Kidney (tissue), 13 donors: ENCODE measurements at regions not wholly inside any gene's neighbourhood (a gene's known extent, or its start where the extent isn't known, plus 50 kb on each side); places are given as distances from the start of the nearest gene placed in this dataset.
A peak's percentile ranks its signal among the peaks of the same experiment; 100 is the strongest.

Experiments used
- DNase-seq, 5 donors: peaks; one replicate each; pipeline ENCODE4 v3.0.0-alpha.2; 2013 to 2020
- FAIRE-seq: peaks from 2 replicates; lab custom pipeline; 2012; peaks lifted over from hg19 to GRCh38; lab: Jason Lieb, UNC
- H3K27ac ChIP-seq, 2 donors: one replicate each; pipeline ENCODE4 v1.7.0; 2013; ENCODE audit warnings: low read depth in 2 of 2, low read length in 2 of 2, inconsistent platforms in 1 of 2
- H3K27me3 ChIP-seq: one replicate; pipeline ENCODE4 v1.7.1; 2013; ENCODE audit warnings: low read length, inconsistent platforms; ENCODE audit not compliant: control insufficient read depth, insufficient read depth
- H3K36me3 ChIP-seq, 3 donors: one replicate each; pipeline versions ENCODE4 v1.7.0 to v1.7.1; 2013; ENCODE audit warnings: low read length in 3 of 3, control low read depth in 1 of 3, inconsistent platforms in 1 of 3; ENCODE audit not compliant: insufficient read depth in 3 of 3, control insufficient read depth in 2 of 3
- H3K4me1 ChIP-seq, 3 donors: one replicate each; pipeline versions ENCODE4 v1.7.0 to v1.7.1; 2013; ENCODE audit warnings: low read length in 3 of 3, inconsistent platforms in 1 of 3, low read depth in 1 of 3; ENCODE audit not compliant: control insufficient read depth in 2 of 3, insufficient read depth in 2 of 3
- H3K4me3 ChIP-seq, 3 donors: one replicate each; pipeline versions ENCODE4 v1.7.0 to v1.8.1; 2013; ENCODE audit warnings: low read length in 3 of 3, control low read depth in 1 of 3, inconsistent platforms in 1 of 3
- H3K9ac ChIP-seq, 3 donors: one replicate each; pipeline versions ENCODE4 v1.7.0 to v1.7.1; 2013; ENCODE audit warnings: low read length in 3 of 3, control low read depth in 1 of 3, inconsistent platforms in 1 of 3
- H3K9me3 ChIP-seq, 3 donors: one replicate each; pipeline versions ENCODE4 v1.7.0 to v1.7.1; 2013; ENCODE audit warnings: low read length in 3 of 3, control low read depth in 1 of 3, inconsistent platforms in 1 of 3; ENCODE audit not compliant: control insufficient read depth in 2 of 3, insufficient read depth in 1 of 3
- intact Hi-C: fragments of 100-400 bp; cut with DNase I; formaldehyde crosslinking; loops from one replicate; pipeline ENCODE4 v1.11.1; 2022
- TF ChIP-seq, protein P1 (sequence below): IDR thresholded peaks from 3 replicates; pipeline ENCODE4 v1.5.1; 2012; ENCODE audit warnings: mild to moderate bottlenecking, moderate library complexity, borderline replicate concordance; ENCODE audit not compliant: insufficient read depth; ENCODE audit errors: extremely low read depth
- donor health status: control.
- donor health status: control.
- donor health status: control.
- donor health status: control.
- donor health status: control.
- donor health status: DM: yes; HTN: yes; CAD: no.
- donor health status: Normal renal cell carcinoma (clear cell type).

DNA sequence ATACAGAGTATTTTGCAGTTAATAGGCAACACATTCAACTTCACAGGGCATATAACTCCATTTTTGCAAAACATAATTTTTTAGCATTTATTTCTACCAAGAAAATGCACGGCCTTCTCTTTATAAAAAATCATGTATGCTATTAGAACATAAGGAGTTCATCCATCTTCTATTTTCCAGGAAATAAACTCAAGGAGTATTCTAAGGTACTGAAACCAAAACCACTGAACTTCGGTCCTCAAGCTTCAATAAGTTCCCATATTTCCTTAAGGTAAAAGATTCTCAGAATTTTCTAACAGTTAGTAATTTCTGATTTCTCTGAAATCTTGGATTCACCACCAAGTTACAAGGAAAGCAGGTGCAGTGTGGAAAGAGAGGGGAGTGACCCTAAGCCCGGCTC lies 113.3 kb upstream of the DIO2 start:
- no peak for FAIRE-seq
- no peak for DNase-seq
- H3K27ac ChIP-seq = no peak overlapping the region
- no peaks in the 10 kb centered on the region for H3K36me3 ChIP-seq
- H3K9me3 ChIP-seq = no peaks in the 10 kb centered on the region
- no peaks in the 10 kb centered on the region for H3K4me1 ChIP-seq
- no peak overlapping the region for H3K4me3 ChIP-seq
- TF ChIP-seq, protein P1, sequence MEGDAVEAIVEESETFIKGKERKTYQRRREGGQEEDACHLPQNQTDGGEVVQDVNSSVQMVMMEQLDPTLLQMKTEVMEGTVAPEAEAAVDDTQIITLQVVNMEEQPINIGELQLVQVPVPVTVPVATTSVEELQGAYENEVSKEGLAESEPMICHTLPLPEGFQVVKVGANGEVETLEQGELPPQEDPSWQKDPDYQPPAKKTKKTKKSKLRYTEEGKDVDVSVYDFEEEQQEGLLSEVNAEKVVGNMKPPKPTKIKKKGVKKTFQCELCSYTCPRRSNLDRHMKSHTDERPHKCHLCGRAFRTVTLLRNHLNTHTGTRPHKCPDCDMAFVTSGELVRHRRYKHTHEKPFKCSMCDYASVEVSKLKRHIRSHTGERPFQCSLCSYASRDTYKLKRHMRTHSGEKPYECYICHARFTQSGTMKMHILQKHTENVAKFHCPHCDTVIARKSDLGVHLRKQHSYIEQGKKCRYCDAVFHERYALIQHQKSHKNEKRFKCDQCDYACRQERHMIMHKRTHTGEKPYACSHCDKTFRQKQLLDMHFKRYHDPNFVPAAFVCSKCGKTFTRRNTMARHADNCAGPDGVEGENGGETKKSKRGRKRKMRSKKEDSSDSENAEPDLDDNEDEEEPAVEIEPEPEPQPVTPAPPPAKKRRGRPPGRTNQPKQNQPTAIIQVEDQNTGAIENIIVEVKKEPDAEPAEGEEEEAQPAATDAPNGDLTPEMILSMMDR = no peak
- no peaks in the 10 kb centered on the region for H3K27me3 ChIP-seq
- no peak overlapping the region for H3K9ac ChIP-seq
- intact Hi-C loops = no loop called here

DNA sequence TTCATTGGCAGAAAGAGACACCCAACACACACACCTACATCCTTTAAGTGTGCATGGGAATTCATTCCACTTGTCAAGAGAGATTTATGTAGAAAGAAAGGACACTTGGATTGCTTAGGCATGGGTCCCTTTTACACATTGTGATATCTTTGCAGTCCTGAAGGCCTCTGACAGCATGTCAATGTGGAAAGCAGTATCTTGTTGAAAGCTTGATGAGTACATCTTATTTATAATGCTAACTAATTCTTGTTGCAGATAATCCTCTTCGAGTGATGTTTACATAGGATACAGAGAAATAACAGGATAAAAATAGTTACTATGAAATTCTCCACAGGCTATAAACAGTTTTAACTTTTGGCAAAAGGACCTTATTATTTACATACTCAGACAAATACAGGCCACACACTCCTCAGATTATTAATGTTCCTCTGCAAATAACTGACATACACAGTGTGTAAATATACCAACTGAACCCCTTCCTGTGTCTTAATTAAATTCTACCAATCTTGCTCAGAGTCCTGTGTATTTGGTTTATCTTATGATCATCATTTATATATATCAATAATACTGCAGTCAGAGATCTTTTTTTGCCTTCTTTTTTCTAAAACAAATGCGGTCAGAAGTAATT lies 111.8 kb upstream of the DIO2 start:
- H3K27me3 ChIP-seq = no peaks in the 10 kb centered on the region
- FAIRE-seq = no peak
- H3K9ac ChIP-seq = no peak overlapping the region
- no peak overlapping the region for H3K27ac ChIP-seq
- TF ChIP-seq, protein P1 = no peak
- H3K36me3 ChIP-seq = no peaks in the 10 kb centered on the region
- intact Hi-C loops = no loop called here
- no peaks in the 10 kb centered on the region for H3K9me3 ChIP-seq
- H3K4me3 ChIP-seq = no peak overlapping the region
- H3K4me1 ChIP-seq = no peaks in the 10 kb centered on the region
- DNase-seq = no peak

- no peaks in the 10 kb centered on the region for H3K36me3 ChIP-seq
Observed at GRCh38 chr14:80316441-80316840, 105.1 kb upstream of the DIO2 start.

More at GRCh38 chr14:80316441-80316840, 105.1 kb upstream of the DIO2 start:
- intact Hi-C loops = no loop called here
- Histone ChIP-seq H3K4me3 (no peak overlapping the region), H3K9me3 (no peaks in the 10 kb centered on the region), H3K27ac (no peak overlapping the region), H3K9ac (no peak overlapping the region), H3K27me3 (no peaks in the 10 kb centered on the region), H3K4me1 (no peaks in the 10 kb centered on the region)
- FAIRE-seq = no peak
- DNase-seq = peak in 1 of 5 donors; percentile 40
- TF ChIP-seq, protein P1 = no peak
